ENCODE measurements at regions not wholly inside any gene's neighbourhood (a gene's known extent, or its start where the extent isn't known, plus 50 kb on each side); places are given as distances from the start of the nearest gene placed in this dataset.
A peak's percentile ranks its signal among the peaks of the same experiment; 100 is the strongest.
"Not testable (repeated sequence)": the region's sequence is repeated elsewhere in the genome, so short reads cannot be mapped to it uniquely, and the experiment has no call there.

- DNase-seq (ENCODE audit: low spot score): no peak
- no peak for FAIRE-seq
Observed at GRCh38 chr6:150765067-150765764, 100.3 kb upstream of the MTHFD1L start.

GRCh38 chr6:150766201-150766997 lies 99.1 kb upstream of the MTHFD1L start:
- DNase-seq (ENCODE audit: low spot score) (no peak), FAIRE-seq (no peak)

GRCh38 chr6:150767161-150767560 lies 98.3 kb upstream of the MTHFD1L start:
- DNase-seq (ENCODE audit: low spot score) (no peak), FAIRE-seq (no peak)

- DNase-seq (ENCODE audit: low spot score): no peak
- no peak for FAIRE-seq
Observed at GRCh38 chr6:150767571-150768018, 97.9 kb upstream of the MTHFD1L start.

GRCh38 chr6:150770637-150771036 lies 94.9 kb upstream of the MTHFD1L start:
- FAIRE-seq (no peak), DNase-seq (ENCODE audit: low spot score) (no peak)

- DNase-seq (ENCODE audit: low spot score) (no peak), FAIRE-seq (no peak)
Observed at GRCh38 chr6:150773969-150774368, 91.5 kb upstream of the MTHFD1L start.

DNA sequence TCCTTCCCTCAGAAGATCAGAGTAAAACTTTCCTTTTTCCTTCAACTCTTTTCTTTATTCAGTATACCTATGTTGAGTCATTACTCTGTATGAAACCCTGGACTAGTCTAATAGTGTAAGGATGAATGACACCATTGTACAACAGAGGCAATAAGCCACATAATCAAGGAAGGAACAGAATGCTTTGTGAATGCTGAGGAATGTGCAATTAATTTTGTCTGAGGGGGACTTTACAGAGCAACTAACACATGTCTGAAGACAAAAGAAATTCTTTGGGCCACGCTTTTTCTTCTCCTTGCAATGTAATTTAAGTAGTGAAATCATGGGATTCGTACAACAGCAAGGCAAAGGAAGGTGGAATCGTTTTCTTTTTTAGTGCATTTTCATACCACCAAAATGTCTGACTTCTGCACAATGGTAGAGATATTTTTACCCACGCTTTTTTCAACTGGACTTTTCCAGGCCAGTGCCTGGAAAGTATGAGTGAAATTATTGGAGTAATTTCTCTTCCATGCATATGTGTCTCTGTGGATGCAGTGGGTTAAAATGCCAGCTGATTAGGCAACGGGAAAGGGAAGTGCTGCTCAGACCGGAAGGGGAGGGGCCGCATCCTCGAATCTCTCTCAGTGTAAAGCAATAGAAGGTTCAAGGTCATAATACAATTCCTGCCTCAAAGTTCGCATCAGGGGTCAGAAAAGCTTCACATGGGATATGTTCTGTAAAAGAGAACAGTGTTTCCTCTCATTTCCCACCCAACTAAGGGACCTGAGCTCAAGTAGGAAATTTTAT lies 89.9 kb upstream of the MTHFD1L start:
- FAIRE-seq: no peak

DNA sequence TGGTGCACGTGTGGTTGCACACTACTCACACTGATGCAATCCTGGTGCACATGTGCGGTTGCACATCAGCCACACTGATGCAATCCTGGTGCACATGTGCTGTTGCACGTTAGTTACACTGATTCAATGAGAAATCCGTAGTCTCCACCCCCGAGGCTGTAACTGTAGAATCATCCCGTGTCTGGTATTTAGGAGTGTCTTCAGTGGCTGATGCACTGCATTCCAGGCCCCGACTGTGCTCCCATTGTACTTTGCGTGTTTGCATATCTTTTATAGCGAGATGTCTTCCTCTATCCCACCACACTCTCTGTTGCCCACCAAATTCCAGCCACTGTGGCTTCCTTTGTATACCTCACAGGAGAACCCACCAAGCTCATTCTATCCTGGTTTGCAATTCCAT lies 87.8 kb upstream of the MTHFD1L start:
- DNase-seq (ENCODE audit: low spot score) (no peak), FAIRE-seq (no peak)

More for the DNA sequence above, 89.9 kb upstream of the MTHFD1L start:
- no peak for DNase-seq (ENCODE audit: low spot score)

DNA sequence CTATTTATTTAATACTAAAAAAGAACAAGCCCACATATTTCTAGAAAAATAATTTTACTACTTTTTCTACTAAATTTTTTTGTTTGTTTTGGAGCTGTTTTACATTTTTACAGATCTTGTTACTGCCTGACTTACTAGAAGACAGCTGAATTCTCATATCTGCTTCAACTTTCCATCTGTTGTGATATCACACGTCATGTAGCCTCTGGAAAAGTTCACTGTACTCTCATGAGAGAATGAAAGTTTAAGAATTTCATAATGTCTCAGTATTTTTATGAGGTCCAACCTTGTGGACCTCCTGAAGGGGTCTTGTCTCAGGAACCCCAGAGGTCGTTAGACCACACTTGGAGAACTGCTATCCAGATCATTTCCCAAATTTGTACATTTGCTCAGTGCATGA lies 81.7 kb upstream of the MTHFD1L start:
- no peak for DNase-seq (ENCODE audit: low spot score)
- no peak for FAIRE-seq

- FAIRE-seq: no peak
- no peak for DNase-seq (ENCODE audit: low spot score)
Observed at GRCh38 chr6:150787429-150787828, 78.1 kb upstream of the MTHFD1L start.

GRCh38 chr6:150788089-150788488 lies 77.4 kb upstream of the MTHFD1L start:
- FAIRE-seq: no peak
- DNase-seq (ENCODE audit: low spot score): no peak

GRCh38 chr6:150789906-150790305 lies 75.6 kb upstream of the MTHFD1L start:
- DNase-seq (ENCODE audit: low spot score): not testable (repeated sequence)

GRCh38 chr6:150791717-150792116 lies 73.8 kb upstream of the MTHFD1L start:
- DNase-seq (ENCODE audit: low spot score) (no peak), FAIRE-seq (no peak)

More at GRCh38 chr6:150789906-150790305, 75.6 kb upstream of the MTHFD1L start:
- not testable (repeated sequence) for FAIRE-seq

DNA sequence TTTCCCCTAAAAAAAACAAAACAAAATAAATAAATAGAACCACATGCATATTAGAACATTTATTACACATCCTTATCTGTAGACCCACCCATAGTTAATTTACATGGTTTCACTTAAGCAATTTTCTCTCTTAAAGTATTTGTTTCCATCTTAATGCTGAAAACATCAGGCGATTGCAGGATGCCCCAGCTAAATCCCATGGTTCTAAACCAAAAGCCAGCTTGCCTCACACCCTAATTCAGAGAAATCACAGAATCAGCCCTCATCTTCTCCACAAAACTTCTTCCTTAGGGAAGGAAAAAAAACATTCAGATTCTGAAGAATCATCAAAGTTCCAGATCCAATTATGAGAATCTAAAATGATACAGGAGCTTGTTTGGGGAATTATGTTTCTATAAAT lies 67.6 kb upstream of the MTHFD1L start:
- DNase-seq (ENCODE audit: low spot score) (no peak), FAIRE-seq (no peak)

DNA sequence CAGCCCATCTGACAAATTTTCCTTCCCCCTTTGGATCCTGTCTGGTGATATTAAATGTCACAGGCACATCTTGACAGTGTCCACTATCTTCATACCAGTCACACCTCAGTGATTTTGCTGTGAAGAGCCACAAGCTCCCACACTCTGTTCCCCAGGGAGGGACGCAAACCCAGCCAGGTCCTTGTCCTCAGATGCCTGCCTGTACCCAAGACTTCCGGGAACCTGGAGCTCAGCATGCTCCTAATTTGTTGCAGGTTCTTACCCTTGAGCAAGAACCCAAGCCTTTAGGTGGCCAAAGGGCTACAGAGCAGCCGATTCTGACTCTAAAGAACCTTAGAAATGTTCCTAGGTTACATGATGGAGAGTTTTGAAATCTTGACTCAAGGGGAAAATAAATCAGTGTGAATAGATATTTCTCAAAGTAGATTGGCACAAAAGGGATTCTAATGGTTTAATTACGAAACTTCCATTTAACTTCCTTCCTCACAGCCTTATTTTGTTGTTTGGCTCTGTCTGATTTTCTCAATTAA lies 66.2 kb upstream of the MTHFD1L start:
- no peak for FAIRE-seq

DNA sequence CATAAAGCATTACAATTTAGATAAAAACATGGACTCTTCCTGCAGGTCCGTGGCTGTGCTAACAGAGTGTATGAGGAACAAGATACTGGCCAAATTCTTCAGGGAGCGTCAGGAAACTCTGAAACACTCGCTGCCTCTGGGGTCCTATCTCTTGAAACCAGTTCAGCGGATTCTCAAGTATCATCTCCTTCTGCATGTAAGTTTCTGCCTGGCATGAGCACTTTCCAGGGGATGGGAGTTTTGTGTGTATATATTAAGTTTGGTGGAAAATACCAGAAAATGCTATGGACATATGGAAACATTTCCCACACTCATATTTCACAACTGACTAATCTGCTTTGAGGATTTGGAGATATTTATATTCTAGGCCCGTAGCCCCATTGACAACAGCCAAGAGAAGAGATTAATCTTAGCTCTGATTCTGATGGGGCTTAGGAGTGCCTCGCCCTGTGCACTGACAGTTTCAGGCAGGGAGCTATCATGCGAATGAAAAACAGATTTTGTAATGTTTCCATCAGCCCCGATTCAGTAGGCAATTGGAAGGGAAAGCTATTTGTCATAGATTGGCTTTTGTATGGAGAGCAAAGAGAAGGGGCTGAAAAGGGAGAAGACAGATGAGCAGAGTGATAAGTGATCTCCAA lies 64.7 kb upstream of the MTHFD1L start:
- FAIRE-seq (no peak), DNase-seq (ENCODE audit: low spot score) (no peak)

More for the DNA sequence above, 66.2 kb upstream of the MTHFD1L start:
- DNase-seq (ENCODE audit: low spot score): no peak

- DNase-seq (ENCODE audit: low spot score): no peak
- no peak for FAIRE-seq
Observed at GRCh38 chr6:150806790-150807189, 58.7 kb upstream of the MTHFD1L start.

- no peak for FAIRE-seq
- no peak for DNase-seq (ENCODE audit: low spot score)
Observed at GRCh38 chr6:150813319-150813992, 52.0 kb upstream of the MTHFD1L start.

GRCh38 chr6:150813993-150814359 lies 51.5 kb upstream of the MTHFD1L start:
- DNase-seq (ENCODE audit: low spot score) (peak; percentile 25), FAIRE-seq (no peak)

Data from RCC 7860 (cell line).